GM21423 (cell line): ENCODE measurements at regions not wholly inside any gene's neighbourhood (a gene's known extent, or its start where the extent isn't known, plus 50 kb on each side); places are given as distances from the start of the nearest gene placed in this dataset.
"Not testable (repeated sequence)": the region's sequence is repeated elsewhere in the genome, so short reads cannot be mapped to it uniquely, and the experiment has no call there.

Experiments
- ATAC-seq: cut with Tn5 transposase; IDR thresholded peaks from one replicate; pipeline ENCODE4 v1.9.1; 2021; ENCODE audit warnings: mild to moderate bottlenecking, moderate library complexity; ENCODE audit not compliant: unreplicated experiment

DNA sequence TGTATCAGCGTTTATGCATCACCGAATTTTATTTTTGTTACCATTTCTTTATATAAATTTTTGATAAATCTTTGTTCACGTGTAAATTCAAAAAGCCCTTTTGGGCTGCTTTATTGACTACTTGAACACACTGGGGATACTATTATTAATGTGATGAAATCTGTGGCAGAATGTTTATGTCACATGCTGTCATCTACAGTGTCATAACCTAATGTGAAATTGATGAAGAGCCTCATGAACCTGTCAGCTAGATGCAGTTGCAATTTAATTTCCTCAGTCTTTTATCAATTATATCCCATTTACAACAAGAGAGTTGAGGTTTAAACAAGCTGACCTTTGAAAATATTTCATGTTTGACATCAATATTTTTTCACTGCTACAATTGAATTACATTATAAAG, 1100.4 kb upstream of the COX7C start:
- ATAC-seq = no peak

DNA sequence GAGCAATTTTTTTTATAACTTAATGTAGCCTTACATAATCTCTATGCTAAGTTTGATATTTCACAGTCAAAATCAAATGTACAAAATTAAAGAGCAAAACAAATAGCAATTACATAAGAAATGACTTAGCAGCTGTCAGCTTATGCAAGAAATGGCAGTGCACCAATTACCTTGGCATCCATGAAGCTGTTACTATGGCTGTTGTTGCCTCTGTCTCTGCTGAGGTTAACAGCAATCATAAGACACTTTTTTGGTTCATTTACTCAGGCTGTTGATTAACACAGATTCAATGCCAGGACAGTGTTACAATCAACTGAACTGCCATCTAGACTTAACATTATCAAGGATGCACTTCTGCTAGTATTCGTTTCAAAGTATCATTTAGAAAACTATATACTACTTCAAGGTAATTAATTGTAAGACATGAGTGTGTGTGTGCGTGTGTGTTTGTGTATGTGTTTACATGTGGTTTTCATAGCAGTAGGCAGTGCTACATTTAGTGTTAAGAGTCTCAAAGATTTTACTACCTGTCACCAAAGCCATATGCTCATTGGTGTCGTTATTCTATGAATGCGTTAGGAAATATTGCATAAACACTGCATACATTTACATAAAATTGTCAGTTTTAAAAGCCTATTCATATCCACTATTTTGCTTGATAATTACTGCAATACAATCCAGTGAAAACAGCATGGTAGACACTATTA, 1084.2 kb upstream of the COX7C start:
- ATAC-seq = no peak

DNA sequence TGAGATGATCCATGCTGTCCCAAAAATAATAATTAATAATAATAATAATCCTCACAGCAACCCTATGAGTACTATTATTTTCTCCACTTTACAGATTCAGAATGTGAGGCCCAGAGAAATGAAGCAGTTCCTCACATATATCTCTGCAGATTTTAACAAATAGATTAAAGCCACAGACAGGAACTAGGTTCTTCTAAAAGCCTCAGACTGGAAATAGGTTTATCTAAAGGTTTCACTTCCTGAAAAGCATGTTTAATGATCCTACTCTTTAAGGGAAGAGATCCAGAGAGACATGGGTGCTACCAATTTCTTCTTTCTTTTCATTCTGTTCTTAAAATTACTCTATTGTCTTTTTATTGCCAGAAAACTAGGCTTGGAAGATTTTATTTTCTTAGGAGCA, 1079.4 kb upstream of the COX7C start:
- no peak for ATAC-seq

DNA sequence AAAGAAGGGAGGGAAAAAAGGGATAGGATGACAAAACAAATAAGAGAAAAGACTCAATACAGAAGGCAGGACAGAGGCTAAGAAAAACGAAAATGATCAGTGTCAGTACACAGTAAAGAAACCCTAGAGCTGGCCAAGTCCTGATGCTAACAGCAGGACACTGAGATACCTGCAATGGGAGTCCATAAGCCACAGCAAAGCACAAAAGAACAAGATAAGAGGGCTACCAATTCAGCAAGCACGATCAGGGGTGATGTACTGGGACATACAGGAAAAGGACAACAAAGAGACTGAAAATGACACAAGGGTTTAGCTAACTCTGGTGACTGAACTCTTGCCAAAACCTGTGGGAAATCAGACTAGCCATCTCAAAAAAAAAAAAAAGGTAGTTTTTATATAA, 1072.6 kb upstream of the COX7C start:
- no peak for ATAC-seq

DNA sequence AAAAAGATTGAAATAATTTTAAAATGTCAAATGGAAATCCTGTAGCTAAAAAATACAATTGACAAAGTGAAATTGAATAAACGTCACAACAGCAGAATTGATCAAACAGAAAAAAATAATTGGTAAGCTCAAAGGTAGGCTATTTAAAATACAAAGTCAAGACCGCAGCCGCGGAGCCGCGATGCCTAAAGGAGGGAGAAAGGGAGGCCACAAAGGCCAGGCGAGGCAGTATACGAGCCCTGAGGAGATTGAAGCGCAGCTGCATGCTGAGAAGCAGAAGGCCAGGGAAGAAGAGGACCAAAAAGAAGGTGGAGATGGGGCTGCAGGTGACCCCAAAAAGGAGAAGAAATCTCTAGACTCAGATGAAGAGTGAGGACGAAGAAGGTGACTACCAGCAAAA, 1068.5 kb upstream of the COX7C start:
- ATAC-seq = no peak

DNA sequence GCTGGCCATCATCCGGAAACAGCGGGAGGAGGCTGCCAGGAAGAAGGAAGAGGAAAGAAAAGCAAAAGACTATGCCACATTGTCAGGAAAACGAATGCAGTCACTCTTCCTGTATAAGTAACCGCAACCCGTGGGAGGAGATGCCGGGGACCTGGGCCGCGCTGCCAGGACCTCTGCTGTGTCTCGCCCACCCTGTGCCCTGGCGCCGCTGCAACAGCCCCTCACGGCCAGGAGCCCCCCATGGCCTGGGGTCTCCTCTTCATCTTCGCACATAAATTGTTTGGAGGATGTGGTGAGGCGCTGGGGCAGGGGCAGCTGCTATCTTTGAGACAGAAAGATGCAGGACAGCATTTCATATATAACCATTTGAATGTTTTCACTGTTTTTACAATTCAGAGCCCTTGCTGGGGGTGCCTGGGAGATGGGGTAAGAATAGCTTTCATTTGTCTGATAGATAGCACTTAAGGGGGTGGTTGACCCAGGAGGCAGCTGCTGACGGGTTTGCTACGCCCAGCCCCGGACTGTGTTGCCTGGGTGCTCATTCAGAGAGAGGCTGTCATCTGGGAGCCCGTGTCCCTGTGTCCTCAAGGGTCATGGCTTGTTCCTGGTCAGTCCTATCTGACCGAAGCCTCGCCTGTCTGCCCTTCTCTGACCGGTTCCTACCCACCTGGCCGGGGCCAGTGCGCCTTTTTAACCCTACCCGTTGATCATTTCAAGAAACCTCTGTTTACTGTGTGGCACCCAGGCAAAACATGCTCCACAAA, 1067.7 kb upstream of the COX7C start:
- no peak for ATAC-seq

DNA sequence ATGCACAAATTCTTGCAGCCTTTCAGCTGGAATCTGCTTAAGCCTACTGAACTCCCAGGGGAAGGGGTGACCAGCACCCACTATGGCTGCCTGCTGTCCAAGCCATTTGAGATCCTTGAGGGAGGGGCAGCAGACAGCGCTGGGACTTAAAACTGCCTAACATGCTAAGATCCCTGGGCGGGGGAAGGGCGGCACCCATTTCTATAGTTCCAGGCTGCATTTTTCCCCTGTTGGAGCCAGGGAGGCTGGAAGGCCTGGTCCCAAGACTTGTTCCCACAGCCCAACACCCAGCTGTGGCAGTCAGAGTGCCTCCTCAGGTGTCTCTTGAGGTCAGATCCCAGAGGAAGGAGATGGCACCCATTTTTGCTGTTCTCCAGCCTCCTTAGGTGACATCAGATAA, 1061.3 kb upstream of the COX7C start:
- no peak for ATAC-seq

DNA sequence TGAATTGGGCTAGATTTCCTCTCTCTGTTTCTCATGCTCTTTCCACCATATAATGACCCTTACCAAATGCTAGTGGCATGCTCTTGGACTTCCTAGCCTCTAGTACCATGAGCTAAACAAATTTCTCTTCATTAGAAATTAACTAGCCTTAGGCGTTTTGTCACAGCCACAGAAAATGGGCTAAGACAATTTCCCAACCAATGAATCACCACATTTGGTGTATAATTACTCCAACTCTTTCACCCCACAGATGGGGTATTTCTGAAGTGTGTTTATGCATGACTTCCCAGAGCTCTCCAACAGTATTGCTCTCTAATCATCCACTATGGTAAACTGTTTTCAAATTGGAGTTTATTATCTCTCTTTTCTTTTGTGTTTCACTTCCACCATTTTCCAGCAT, 1041.1 kb upstream of the COX7C start:
- no peak for ATAC-seq

DNA sequence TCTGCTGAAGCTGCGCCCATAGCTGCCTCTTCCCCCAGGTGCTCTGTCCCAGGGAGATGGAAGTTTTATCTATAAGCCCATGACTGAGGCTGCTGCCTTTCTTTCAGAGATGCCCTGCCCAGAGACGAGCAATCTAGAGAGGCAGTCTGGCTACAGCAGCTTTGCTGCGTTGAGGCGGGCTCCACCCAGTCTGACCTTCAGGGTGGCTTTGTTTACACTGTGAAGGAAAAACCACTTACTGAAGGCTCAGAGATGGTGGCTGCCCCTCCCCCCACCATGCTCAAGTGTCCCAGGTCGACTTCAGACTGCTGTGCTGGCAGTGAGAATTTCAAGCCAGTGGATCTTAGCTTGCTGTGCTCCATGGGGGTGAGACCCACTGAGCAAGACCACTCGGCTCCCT, 1029.9 kb upstream of the COX7C start:
- not testable (repeated sequence) for ATAC-seq

DNA sequence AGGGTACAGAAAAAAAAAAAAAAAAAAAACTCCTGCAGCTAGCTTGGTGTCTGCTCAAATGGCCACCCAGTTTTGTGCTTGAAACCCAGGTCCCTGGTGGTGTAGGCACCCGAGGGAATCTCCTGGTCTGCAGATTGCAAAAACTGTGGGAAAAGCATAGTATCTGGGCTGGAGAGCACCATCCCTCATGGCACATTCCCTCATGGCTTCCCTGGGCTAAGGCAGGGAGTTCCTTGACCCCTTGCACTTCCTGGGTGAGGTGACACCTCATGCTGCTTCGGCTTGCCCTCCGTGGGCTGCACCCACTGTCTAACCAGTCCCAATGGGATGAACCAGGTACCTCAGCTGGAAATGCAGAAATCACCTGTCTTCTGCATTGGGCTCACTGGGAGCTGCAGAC, 1029.5 kb upstream of the COX7C start:
- not testable (repeated sequence) for ATAC-seq

DNA sequence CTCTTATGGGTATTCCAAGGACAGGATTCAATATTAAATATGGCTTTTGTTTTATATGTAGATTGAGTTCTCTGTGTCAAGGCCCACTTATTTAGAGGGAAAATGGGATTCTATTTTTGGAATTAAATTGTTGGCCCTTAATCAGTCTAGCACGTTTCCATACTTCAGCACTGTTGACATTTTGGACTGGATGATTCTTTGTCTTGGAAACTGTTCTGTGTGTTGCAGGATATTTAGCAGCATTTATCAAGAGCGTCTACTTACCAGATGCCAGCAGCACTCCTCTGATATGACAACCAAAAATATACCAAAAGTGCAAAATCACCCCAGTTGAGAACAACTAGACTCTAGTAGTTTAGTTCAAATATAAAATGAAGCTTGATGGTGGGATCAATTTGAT, 1027.0 kb upstream of the COX7C start:
- no peak for ATAC-seq

DNA sequence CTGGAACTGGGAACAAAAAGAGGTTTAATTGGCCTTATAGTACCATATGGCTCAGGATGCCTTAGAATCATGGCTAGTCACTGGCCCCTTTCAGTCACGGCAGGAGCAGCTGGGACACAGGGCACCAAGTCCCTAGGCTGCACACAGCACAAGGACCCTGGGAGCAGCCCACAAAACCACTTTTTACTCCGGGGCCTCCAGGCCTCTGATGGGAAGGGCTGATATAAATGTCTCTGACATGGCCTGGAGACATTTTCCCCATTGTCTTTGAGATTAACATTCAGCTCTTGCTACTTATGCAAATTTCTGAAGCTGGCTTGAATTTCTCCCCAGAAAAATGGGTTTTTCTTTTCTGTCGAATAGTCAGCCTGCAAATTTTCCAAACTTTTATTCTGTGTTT, 1026.4 kb upstream of the COX7C start:
- no peak for ATAC-seq

DNA sequence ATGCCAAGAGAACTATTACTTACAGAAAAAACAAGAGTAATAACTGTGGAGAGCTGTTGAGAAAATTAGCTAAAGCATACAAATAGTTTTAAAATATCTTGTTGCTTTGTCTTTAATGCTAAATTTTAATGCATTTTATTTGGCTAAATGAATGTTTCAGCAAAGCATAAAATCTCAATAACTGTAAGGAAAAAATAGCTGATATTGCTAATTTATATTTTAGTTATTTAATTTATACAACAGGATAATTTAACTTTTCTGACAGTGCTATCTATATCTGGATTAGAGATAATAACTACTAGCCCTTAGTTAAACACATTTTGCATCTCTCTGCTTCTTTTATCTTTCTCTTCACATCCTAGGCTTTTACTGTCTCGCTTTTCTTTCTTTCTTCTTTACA, 1014.9 kb upstream of the COX7C start:
- ATAC-seq = no peak

DNA sequence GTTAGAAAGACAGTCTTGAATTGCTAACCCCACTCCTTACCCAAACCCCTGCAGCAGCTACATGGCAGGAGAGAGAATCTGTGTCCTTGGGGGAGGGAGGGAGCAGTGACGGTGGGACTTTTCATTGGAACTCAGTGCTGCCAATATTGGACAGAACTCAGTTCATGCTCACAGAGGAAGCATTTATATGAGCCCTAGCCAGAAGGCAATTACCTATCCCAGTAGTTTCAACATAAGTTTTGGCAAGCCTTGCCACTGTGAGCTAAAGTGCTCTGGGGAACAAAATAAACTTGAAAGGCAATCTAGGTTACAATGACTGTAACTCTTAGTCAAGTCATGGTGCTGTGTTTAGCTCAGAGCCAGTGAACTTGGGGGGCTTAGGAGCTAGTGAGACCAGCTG, 1013.4 kb upstream of the COX7C start:
- no peak for ATAC-seq

DNA sequence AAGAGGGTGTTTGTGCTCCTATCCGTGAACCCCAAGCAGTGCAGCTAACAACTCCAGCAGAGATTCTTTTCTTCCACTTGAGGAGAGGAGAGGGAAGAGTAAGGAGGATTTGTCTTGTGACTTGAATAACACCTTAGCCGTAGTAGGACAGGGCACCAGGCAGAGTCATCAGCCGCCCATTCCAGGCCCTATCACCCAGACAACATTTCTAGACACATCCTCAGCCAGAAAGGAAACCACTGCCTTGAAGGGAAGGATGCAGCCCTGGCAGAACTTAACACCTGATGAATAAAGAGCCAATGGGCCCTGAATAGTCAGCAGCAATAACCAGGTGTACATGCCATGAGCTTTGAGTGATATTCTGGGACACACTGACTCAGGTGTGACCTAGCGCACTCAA, 1013.0 kb upstream of the COX7C start:
- ATAC-seq = no peak

DNA sequence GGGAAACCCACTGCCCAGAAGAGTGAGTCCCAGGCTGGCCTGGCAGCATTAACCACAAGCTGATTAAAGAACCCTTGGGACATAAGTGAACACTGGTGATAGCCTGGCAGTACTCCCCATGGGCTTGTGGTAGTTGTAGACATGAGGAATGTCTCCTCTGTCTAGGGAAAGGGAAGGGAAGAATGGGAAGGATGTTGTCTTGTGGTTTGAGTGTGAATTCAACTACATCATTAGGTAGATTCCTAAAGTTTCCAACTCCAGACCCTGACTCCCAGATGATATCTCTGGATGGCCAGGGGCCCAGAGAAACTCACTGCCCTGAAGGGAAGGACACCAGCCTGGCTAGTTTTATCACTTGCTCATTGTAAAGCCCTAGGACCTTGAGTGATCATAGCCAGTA, 1012.4 kb upstream of the COX7C start:
- ATAC-seq = no peak

DNA sequence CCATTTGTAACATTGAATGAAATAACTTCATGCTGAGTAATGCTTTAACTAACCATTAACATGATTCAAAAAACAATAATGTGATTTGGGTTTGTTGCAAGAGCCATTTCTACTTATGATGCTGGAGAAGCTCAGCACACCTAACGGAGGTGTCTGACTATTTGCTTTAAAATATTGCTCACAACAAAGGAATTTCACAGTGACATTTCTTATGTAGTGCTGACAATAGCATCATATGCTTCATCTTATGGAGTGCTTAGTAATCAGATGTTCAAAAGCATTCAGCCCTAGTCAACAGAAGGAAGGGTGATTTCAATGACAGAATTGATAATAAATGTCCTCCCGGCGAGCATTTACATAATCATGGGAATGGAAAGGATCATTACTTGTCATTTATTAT, 1003.3 kb upstream of the COX7C start:
- ATAC-seq = no peak

DNA sequence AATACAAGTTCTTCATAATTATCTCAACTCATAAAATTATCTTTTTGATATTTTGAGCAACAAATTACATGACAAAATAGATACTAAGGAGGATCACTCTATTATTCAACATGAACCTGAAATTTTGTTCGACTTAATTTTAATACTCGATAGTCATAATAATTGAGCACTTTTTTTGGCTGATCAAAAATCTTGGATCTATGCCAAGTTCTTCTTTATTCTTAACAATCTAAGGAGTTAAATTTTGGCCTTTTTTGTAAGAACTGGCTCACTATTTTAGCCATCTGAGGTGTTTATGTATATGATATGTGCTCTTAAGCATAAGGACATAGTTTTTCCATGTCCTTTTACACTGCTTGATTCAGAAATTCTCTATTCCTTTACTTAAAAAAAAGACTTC, 996.1 kb upstream of the COX7C start:
- no peak for ATAC-seq

DNA sequence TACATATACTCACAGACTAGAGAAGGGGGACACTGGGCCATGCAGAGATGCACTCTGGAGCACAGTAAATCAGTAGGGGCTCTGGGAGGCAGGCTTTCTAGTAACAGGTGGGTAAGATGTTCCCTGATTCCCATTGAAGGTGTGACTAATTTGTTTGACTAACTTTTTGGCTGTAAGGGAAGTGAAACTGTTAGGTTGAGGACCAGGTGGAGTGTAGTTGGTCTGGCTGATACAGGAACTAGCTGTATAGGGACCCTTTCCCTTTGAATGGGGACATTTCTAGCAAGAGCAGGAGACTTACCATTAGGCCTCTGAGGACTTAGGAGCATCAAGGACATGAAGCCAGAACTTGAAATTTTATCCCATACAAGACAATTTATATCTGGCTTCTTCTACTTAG, 989.6 kb upstream of the COX7C start:
- no peak for ATAC-seq

DNA sequence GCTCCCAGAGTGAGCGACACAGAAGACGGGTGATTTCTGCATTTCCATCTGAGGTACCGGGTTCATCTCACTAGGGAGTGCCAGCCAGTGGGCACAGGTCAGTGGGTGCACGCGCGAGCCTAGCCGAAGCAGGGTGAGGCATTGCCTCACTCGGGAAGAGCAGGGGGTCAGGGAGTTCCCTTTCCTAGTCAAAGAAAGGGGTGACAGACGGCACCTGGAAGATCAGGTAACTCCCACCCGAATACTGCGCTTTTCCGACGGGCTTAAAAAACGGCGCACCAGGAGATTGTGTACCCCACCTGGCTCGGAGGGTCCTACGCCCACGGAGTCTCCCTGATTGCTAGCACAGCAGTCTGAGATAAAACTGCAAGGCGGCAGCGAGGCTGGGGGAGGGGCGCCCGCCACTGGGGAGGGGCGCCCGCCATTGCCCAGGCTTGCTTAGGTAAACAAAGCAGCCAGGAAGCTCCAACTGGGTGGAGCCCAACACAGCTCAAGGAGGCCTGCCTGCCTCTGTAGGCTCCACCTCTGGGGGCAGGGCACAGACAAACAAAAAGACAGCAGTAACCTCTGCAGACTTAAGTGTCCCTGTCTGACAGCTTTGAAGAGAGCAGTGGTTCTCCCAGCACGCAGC, 979.1 kb upstream of the COX7C start:
- not testable (repeated sequence) for ATAC-seq

DNA sequence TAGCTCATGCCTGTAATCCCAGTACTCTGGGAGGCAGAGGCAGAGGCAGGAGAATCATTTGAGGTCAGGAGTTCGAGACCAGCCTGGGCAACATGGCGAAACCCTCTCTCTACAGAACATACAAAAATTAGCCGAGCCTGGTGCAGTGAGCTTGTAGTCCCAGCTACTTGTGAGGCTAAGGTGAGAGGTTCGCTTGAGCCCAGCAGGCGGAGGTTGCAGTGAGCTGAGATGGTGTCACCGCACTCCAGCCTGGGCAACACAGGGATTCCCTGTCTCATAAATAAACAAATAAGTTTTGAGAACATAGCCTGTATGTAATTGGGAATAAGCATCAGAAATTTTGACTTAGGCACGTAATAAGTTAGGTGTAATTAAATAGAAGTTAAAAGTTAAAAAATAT, 971.7 kb upstream of the COX7C start:
- ATAC-seq = no peak

DNA sequence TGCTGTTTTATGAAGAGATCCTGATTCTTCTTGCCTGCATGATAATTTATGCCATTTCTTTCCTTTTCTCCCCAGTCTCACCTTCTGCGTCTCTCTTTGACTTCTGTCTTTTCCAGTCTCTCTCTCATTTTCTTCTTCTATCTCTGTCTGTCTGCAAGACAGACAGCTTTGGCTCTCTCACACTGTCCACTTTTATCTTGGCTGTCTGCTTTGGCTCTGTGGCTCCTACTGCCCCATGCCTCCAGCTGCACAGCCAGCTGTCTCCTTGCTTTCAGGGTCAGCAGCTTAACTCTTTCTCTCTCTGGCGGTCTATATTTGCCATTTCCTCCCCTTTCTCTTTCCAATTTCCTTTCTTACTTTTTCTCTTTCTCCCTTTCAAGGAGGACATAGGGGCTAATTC, 971.1 kb upstream of the COX7C start:
- ATAC-seq = no peak
